HUES48 (cell line): ENCODE measurements at regions not wholly inside any gene's neighbourhood (a gene's known extent, or its start where the extent isn't known, plus 50 kb on each side); places are given as distances from the start of the nearest gene placed in this dataset.

Source experiments
- H3K27ac ChIP-seq: one replicate; pipeline ENCODE4 v1.7.0; 2013; ENCODE audit warnings: low read depth, low read length, inconsistent platforms
- H3K27me3 ChIP-seq: 2 replicates; pipeline ENCODE4 v1.6.1; 2013; ENCODE audit warnings: mild to moderate bottlenecking, low read length; ENCODE audit not compliant: control insufficient read depth, insufficient read depth
- H3K36me3 ChIP-seq: 2 replicates; pipeline ENCODE4 v1.6.1; 2013; ENCODE audit warnings: low read length; ENCODE audit not compliant: control insufficient read depth, insufficient read depth
- H3K4me1 ChIP-seq: 2 replicates; pipeline ENCODE4 v1.6.1; 2013; ENCODE audit warnings: mild to moderate bottlenecking, low read length; ENCODE audit not compliant: control insufficient read depth, insufficient read depth
- H3K4me3 ChIP-seq: 2 replicates; pipeline ENCODE4 v1.5.1; 2013; ENCODE audit warnings: mild to moderate bottlenecking, low read depth, low read length
- H3K9ac ChIP-seq: 2 replicates; pipeline ENCODE4 v1.6.1; 2013; ENCODE audit warnings: mild to moderate bottlenecking, low read depth, low read length, moderate library complexity
- H3K9me3 ChIP-seq: 2 replicates; pipeline ENCODE4 v1.6.1; 2013; ENCODE audit warnings: low read length; ENCODE audit not compliant: control insufficient read depth, insufficient read depth

DNA sequence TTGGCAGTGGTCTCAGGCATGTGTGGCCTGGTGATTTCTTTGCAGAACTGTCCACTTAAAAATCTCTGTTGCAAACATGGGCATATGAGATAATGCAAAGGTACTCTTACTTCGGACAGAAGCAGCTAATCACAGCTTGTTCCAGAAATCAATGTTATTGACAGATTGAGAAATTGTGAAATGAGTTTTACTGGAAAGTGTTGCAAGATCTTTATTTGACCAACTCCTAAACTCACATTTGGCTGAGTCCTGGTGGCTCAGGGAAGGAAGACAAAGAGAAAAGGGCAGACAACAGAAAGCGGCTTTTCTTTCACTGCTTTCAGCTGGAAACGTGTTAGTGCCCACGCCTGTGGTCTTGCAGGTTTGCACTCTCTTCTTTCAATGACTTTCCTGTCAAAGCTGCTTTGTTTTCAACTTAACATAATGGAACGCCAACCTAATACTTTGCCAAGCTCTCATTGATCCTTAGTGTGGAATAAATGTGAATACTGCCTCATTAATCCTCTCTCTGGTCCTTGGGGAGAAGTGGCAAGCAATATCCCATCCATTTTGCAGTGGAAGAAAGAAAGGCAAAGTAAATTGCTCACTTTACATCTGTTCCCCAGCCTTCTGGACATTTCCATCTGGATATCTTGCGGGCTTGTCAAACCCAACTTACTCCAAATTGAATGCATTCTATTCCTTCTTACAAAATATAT, 586.4 kb downstream of the LRRC70 start:
- Histone ChIP-seq H3K36me3 (no peaks in the 10 kb centered on the region), H3K27ac (no peak overlapping the region), H3K9me3 (no peaks in the 10 kb centered on the region), H3K9ac (no peak overlapping the region), H3K4me3 (no peak overlapping the region), H3K4me1 (0 out of 2 replicates have a peak, but pooled peaks cover under 1% of the 10 kb centered on the region), H3K27me3 (no peaks in the 10 kb centered on the region)

GRCh38 chr5:63164339-63164738, 585.7 kb downstream of the LRRC70 start:
- H3K4me3 ChIP-seq = no peak overlapping the region
- no peak overlapping the region for H3K27ac ChIP-seq
- no peaks in the 10 kb centered on the region for H3K4me1 ChIP-seq

GRCh38 chr5:63155310-63155631, 576.7 kb downstream of the LRRC70 start:
- no peaks in the 10 kb centered on the region for H3K27me3 ChIP-seq
- no peak overlapping the region for H3K4me3 ChIP-seq

More at GRCh38 chr5:63164339-63164738, 585.7 kb downstream of the LRRC70 start:
- H3K9me3 ChIP-seq = no peaks in the 10 kb centered on the region
- H3K9ac ChIP-seq = no peak overlapping the region
- no peaks in the 10 kb centered on the region for H3K36me3 ChIP-seq
- H3K27me3 ChIP-seq = no peaks in the 10 kb centered on the region

DNA sequence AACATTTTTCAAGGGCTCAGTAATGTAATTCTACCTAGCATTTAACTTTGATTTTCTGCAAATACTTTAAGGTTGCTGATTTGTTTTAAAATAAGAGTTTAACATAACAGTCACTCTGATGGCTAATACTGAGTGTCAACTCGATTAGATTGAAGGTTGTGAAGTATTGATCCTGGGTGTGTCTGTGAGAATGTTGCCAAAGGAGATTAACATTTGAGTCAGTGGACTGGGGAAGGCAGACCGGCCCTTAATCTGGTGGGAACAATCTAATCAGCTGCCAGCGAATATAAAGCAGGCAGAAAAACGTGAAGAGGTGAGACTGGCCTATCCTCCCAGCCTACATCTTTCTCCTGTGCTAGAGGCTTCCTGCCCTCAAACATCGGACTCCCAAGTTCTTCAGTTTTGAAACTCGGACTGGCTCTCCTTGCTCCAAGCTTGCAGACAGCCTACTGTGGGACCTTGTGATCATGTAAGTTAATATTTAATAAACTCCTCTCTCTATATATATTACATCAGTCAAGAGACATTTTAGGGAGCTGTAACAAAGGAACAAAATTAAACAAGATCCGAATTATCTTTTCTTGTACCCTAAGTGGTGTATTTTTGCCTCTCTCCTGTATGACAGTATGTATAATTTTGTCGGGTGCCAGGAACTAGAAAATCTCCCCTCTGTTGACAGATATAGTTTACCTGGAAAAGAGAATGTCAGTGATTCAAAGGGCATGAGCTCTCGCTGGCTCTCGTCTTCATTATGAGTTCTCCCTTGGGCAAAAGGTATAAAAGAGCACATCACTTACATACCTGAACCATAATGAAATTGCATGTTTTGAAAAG, 576.1 kb downstream of the LRRC70 start:
- Histone ChIP-seq H3K27ac (no peak overlapping the region), H3K4me3 (no peak overlapping the region), H3K27me3 (no peaks in the 10 kb centered on the region), H3K36me3 (no peaks in the 10 kb centered on the region), H3K9me3 (no peaks in the 10 kb centered on the region), H3K9ac (no peak overlapping the region), H3K4me1 (peaks cover 6% of the 10 kb centered on the region)

More at GRCh38 chr5:63155310-63155631, 576.7 kb downstream of the LRRC70 start:
- no peaks in the 10 kb centered on the region for H3K9me3 ChIP-seq
- no peak overlapping the region for H3K27ac ChIP-seq
- H3K9ac ChIP-seq = no peak overlapping the region
- peaks cover 6% of the 10 kb centered on the region for H3K4me1 ChIP-seq
- no peaks in the 10 kb centered on the region for H3K36me3 ChIP-seq

- no peaks in the 10 kb centered on the region for H3K36me3 ChIP-seq
- H3K9ac ChIP-seq = no peak overlapping the region
- H3K4me3 ChIP-seq = no peak overlapping the region
- H3K27ac ChIP-seq = no peak overlapping the region
- H3K4me1 ChIP-seq = peaks cover 6% of the 10 kb centered on the region
- H3K27me3 ChIP-seq = no peaks in the 10 kb centered on the region
- no peaks in the 10 kb centered on the region for H3K9me3 ChIP-seq
These were observed 574.3 kb downstream of the LRRC70 start for GRCh38 chr5:63152871-63153270.

DNA sequence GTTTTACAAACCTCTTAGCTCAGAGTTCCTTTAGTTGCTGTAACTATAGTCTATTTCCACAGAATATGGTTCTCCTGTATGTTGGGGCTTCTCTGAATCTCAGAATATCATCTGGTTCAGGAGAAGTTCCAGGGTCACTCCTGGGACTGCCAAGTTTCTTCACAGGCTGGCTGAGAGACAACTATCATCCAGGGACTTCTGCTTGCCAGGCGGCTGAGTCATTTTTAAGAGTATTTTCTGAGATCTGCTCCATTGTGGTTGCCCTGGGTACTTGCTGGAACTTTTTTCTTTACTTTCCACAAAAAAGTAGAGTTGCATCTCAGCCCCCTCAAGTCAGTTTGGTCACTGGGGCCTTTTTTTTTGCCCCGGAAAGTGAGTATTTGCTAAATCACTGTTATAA, 566.5 kb downstream of the LRRC70 start:
- no peaks in the 10 kb centered on the region for H3K36me3 ChIP-seq
- no peak overlapping the region for H3K4me3 ChIP-seq
- H3K27ac ChIP-seq = no peak overlapping the region
- no peaks in the 10 kb centered on the region for H3K9me3 ChIP-seq
- no peaks in the 10 kb centered on the region for H3K4me1 ChIP-seq
- H3K27me3 ChIP-seq = no peaks in the 10 kb centered on the region
- H3K9ac ChIP-seq = no peak overlapping the region

- Histone ChIP-seq H3K4me3 (no peak overlapping the region), H3K27me3 (no peaks in the 10 kb centered on the region), H3K36me3 (no peaks in the 10 kb centered on the region), H3K9me3 (no peaks in the 10 kb centered on the region), H3K27ac (no peak overlapping the region), H3K4me1 (no peaks in the 10 kb centered on the region), H3K9ac (no peak overlapping the region)
These were observed 563.0 kb downstream of the LRRC70 start for GRCh38 chr5:63141591-63141990.

GRCh38 chr5:63135291-63135690, 556.7 kb downstream of the LRRC70 start:
- no peaks in the 10 kb centered on the region for H3K9me3 ChIP-seq
- H3K4me3 ChIP-seq = no peak overlapping the region
- H3K27me3 ChIP-seq = no peaks in the 10 kb centered on the region
- no peak overlapping the region for H3K9ac ChIP-seq
- H3K4me1 ChIP-seq = no peaks in the 10 kb centered on the region
- H3K27ac ChIP-seq = no peak overlapping the region
- no peaks in the 10 kb centered on the region for H3K36me3 ChIP-seq

GRCh38 chr5:63131626-63132285, 553.1 kb downstream of the LRRC70 start:
- no peaks in the 10 kb centered on the region for H3K27me3 ChIP-seq
- H3K27ac ChIP-seq = no peak overlapping the region
- H3K4me1 ChIP-seq = peaks cover 2% of the 10 kb centered on the region; the same call in 1 of the 2 replicates
- H3K9ac ChIP-seq = no peak overlapping the region
- H3K9me3 ChIP-seq = no peaks in the 10 kb centered on the region
- no peak overlapping the region for H3K4me3 ChIP-seq
- H3K36me3 ChIP-seq = no peaks in the 10 kb centered on the region

DNA sequence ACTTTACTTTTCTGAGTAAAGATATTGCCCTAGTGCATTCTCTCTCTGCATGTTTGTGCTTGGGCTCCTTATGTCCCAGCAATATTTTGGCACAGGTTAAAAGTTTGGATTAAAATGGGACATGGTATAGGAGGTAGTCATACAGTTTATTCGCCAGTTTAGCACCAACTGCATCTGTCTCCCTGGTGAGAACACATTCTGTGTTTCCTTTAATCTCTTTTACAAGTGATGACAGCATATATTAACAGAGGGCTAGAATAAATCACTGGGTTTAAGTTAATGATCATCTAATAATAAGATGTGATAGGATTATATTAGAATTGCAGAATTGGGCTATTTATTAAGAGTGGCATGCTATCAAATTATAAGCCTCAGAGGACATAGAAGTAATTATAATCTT, 550.1 kb downstream of the LRRC70 start:
- H3K9ac ChIP-seq = no peak overlapping the region
- no peaks in the 10 kb centered on the region for H3K36me3 ChIP-seq
- no peak overlapping the region for H3K4me3 ChIP-seq
- no peaks in the 10 kb centered on the region for H3K9me3 ChIP-seq
- no peak overlapping the region for H3K27ac ChIP-seq
- H3K4me1 ChIP-seq = peaks cover 9% of the 10 kb centered on the region
- no peaks in the 10 kb centered on the region for H3K27me3 ChIP-seq

DNA sequence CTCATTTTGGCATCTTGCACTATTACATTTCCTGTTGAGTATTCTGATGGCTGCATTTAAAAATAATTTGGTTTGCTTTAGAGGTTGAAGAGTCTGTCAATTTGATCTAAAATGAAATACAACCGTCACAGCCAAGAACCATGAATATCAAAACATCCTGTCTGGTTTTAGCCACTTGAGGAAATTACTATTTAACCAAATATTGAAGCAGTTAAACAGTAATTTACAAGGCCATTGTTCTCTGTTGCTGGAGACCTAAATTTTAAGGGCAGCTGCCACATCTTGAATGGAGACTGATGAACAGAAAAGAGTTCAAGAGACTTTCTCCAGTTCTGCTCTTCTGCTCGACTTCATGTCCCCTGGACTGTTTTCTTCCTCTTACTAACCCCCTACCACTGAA, 549.4 kb downstream of the LRRC70 start:
- Histone ChIP-seq H3K9ac (no peak overlapping the region), H3K27ac (no peak overlapping the region), H3K4me3 (no peak overlapping the region), H3K36me3 (no peaks in the 10 kb centered on the region), H3K27me3 (no peaks in the 10 kb centered on the region), H3K9me3 (no peaks in the 10 kb centered on the region), H3K4me1 (peaks cover 9% of the 10 kb centered on the region)
